ENCODE measurements at regions not wholly inside any gene's neighbourhood (a gene's known extent, or its start where the extent isn't known, plus 50 kb on each side); places are given as distances from the start of the nearest gene placed in this dataset.

DNA sequence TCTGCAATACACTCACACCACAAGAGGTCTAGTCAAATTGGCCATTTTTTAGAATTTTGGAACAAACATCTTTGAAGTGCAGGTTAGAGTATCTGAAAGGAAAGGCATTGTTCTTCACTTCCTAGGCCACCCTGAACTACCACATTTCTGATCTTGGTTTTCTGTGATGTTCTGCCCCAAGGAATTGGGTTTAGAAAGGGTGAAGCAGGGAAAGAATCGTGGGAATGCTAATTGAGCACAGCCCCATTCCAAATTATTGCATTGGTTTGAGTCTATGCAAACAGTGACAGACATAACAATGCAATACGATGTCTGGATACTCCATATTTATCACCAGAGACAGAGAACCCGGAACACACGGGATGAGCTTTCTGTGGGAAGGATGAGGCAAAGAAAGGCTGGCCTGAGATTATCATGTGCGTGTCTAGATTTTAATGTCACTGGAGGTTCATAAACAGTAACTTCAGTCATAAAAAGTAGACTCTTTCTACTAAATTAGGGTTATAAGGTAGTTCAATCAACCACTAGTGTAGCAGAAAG lies 195.3 kb upstream of the BLID start:
- DNase-seq, result no peak

DNA sequence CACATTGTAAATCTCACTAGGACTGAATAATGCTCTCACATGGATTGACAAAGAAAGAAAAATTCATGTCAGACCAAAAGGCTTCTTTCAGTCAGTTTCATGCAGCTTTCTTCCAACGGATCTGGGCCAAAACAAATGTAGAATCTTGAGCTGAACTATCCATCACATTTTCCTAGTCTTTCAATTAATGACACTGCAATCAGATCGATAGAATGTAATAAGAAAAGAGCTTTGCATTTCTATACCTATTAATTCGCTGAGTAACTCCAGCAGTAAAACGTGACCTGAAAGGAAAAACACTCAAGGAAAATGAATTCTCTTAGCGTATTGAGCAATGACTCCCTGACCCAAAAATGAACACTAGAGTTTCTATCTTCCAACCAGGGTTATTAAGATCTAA lies 194.8 kb upstream of the BLID start:
- DNase-seq, result no peak

DNA sequence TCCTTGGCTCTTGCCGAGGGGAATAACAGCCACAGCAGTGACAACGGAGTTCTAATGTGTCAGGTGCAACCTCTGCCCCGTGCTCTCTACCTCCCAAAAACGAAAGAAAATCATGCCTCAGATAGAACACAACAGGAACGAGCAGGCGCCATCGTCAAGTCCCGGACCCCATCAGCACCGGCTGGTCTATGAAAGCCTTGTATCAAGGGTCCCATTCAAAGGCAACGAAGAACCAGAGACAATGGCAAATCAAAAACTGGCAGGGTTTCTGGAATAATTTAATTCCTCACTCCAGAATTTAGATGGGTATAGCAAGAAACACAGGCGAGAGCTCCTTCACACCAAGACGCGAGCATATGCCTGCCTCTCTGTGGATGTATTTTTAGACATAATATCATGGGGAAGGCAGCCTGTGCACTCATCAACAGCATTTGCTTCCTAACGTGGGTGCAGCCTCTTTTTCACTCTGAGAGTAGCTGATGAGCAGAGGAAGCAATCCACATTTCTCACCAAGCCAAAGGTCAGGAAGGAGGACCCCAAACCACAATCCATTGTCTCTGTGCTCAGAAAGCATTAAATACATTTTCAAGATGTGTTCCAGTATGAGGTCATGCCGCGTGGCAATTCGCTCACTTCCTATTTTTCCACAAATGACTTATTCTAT lies 193.4 kb upstream of the BLID start:
- DNase-seq, result no peak

GRCh38 chr11:122308226-122308625 lies 192.2 kb upstream of the BLID start:
- no peak for DNase-seq

GRCh38 chr11:122307476-122308035 lies 191.5 kb upstream of the BLID start:
- DNase-seq, result no peak

- DNase-seq, result no peak
Measured at GRCh38 chr11:122306831-122307391, 190.9 kb upstream of the BLID start.

- no peak for DNase-seq
Measured at GRCh38 chr11:122305426-122306320, 189.7 kb upstream of the BLID start.

GRCh38 chr11:122304973-122305372 lies 189.0 kb upstream of the BLID start:
- no peak for DNase-seq

DNA sequence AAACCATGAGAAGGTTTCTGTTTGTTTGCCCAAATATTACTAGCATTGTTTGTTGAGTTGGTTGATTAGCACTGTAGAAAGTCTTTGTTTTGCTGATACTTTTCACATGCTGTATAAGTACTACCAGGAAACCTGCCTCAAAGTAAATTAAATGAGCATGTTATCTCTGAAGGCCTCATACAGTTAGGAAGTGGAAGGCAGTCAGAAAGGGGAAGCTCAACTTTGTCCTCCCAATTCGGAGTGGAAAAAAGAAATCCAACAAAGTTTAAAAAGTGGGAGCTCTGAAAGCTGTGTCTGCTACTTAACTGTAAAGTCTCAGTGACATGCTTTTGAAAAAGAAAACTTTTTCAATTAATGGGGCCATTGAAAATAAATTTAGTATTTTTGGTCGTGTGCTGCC lies 188.3 kb upstream of the BLID start:
- no peak for DNase-seq

DNA sequence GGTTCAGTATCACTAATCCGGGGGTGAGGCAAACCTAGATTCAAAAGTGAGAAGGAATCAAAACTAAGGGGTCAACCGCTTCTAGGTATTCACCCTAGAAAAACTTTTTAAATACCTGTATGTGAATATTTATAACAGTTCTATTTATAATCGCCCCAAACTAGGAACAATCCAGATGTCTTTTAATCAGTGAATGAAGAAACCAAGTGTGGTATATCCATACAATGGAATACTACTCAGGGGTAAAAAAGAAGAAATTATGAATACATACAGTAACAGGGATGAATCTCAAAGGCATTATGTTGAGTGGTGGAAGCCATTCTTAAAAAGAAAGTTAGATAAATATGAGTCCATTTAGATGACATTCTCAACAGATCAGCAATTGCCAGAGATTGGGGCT lies 178.0 kb upstream of the BLID start:
- no peak for DNase-seq

GRCh38 chr11:122293296-122294023 lies 177.4 kb upstream of the BLID start:
- DNase-seq, result no peak

- DNase-seq, result peak in 1 of 2 experiments; percentile 36
Measured at GRCh38 chr11:122287401-122287800, 171.4 kb upstream of the BLID start.

GRCh38 chr11:122285070-122285988 lies 169.3 kb upstream of the BLID start:
- no peak for DNase-seq

DNA sequence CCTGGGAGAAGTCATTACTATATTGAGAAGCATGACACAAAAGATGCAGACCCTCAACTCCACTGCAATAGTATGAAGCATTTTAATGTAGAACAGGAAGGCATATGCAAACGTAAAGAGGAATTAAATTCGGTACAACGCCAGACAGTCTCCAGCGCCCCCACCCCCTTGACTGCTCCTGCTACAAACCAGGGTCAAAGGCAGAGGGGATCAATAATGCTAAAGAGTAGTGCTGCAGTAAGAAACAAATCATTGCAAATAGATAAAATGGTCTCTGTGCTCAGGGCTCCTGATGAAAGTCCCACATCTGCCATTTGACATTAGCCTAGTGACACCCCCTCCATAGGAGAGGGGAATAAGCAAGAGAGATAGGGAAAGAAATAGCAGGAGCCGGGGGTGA lies 164.9 kb upstream of the BLID start:
- DNase-seq, result no peak

DNA sequence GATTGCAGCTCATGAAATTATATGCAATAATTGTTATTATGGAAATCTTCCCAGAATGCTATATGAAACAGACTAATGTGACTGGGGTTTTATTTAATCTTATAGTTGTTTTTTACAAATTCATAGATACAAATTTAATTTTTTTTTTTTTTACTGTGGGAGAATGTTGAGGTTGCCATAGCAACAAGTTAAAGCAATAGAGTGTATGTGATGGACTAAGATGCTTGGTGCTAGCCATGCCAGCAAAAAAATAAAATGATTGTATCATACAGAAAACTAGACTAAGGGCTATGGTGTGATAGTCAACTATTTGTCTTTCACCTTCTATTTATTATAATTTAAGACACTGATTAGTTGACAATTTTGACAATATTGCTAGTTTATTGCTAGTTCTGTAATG lies 163.2 kb upstream of the BLID start:
- DNase-seq, result no peak

DNA sequence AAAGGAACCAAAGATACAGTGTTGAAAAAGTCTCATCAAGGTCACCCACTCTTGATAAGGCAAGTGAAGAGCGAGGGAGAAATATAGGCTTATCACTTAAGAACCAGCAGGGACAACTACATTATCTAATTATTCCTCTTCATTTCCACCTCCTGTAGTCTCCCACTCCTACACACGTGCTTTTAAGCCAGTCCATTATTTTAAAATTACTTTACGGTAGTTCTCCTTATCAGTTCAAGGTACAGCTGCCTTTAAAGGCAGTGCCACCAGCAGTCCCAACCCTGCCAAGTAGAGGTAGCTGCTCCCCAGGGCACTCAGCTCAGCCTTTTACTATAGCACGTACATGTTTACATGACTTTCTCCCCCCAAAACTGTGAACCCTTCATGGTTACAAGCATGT lies 161.5 kb upstream of the BLID start:
- no peak for DNase-seq

DNA sequence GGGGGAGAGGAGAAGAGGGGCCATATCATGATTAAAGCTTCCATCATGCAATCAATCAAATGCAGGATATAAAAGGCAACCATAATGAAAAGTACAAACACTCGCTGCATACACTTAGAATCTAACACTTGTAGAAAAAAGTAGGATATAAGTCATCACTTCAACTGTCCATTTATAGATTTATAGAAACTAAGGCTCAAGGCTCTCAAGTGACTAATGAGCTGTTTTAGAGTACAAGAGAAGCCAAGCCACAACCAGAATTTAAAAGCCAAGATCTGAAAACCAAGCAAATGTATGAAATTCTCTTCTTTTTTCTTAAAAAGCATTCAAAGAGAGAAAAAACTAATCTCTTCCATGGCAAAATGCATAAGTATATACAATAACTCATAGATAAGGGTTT lies 160.2 kb upstream of the BLID start:
- DNase-seq, result no peak

DNA sequence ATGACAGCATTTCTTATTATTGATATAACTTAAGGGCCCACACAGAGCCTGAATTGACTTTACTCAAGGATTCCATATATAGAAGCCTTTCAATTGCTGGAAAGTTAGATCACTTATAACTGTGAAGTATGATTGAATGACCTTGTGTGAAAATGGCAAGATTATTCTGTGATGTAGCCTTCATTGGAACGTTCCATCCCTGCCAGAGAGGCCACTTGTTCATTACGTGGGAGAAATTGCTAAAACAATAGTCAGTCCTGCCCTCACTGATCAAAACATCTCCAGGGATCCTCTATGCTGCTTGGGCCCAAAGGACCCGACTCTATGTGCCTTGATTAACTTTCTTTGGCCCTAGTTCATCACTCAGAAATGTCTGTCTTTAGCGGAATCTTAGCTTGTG lies 159.5 kb upstream of the BLID start:
- DNase-seq, result no peak

DNA sequence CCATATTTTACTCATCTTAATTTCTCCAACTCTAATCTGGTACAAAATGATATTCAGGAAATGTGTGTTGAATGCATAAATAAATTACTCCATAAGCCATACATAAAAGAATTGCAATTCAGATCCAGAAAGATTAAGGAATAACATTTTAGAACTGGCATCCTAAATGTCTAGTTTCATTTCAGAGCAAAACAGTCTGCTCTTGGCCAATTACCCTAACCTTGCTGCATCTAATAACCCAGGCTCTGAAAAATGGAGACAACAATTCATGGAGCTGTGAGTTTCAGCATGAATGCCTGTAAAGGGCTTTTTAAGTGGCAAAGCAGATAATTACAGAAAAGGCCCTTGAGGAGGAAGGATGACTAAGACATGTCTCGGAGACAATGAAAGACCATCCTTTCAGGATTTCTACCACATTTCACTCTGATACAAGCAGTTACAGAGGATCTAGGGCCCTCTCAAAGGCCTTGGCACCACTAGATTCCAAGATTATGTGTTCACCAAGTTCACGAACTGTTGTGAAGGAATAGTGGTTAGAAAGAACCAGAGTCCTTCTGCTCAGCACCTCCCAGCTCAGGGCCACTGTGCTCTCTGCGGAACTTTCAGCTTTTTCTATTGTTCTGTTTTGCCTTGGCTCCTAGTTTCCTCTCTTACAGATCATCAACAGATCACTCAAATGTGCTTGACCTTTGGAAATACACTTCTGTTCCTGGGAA lies 157.6 kb upstream of the BLID start:
- peak; percentile 74 to 94 for DNase-seq

- DNase-seq, result no peak
Measured at GRCh38 chr11:122271745-122272144, 155.7 kb upstream of the BLID start.

DNA sequence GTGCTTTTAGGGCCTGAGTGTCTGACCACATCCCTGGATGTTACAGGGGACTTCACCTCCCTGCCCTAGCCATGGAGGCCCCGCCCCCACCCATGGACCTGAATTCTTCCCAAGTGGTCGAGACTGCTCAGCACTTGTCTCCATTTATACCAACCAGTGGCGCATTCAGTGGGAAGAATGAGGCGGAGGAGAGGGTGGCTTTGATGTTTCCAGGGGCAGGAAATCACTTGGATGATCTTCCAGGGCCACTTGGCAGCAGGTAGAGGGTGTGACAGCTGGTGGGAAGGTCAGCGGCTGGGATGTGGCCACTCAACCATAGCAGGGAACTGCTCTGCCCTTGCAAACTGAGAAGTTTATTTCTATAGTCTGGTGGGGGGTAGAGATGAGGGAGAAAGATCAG lies 155.1 kb upstream of the BLID start:
- peak in 1 of 2 experiments; percentile 26 for DNase-seq

Measured in NCI-H187 (cell line).